ENCODE measurements at regions not wholly inside any gene's neighbourhood (a gene's known extent, or its start where the extent isn't known, plus 50 kb on each side); places are given as distances from the start of the nearest gene placed in this dataset.

GRCh38 chr21:22609802-22610201 is 1611.6 kb downstream of the NCAM2 start:
- ChIA-PET CTCF (no interaction called here), SMC1A (ENCODE audit: uncharacterized antibody, unreplicated experiment) (no interaction called here), RAD21 (ENCODE audit: unreplicated experiment) (no interaction called here), POLR2A (no interaction called here)
- FAIRE-seq (no peak), ATAC-seq (no peak), DNase-seq (ENCODE audit: low read depth, low spot score) (no peak)
- intact Hi-C loops (cut with micrococcal nuclease; ENCODE audit: unreplicated experiment) (no loop called here), in situ Hi-C loops (cut with MboI) (no loop called here)
- no peak overlapping the region for H2AFZ ChIP-seq (ENCODE audit: control insufficient read depth, low read depth, low read length)
- no peaks in the 10 kb centered on the region for H3K4me1 ChIP-seq (ENCODE audit: control insufficient read depth, insufficient read depth, low read length)
- H3K9ac ChIP-seq (ENCODE audit: control insufficient read depth, insufficient read depth, low read length) = no peak overlapping the region
- TF ChIP-seq, protein P1, sequence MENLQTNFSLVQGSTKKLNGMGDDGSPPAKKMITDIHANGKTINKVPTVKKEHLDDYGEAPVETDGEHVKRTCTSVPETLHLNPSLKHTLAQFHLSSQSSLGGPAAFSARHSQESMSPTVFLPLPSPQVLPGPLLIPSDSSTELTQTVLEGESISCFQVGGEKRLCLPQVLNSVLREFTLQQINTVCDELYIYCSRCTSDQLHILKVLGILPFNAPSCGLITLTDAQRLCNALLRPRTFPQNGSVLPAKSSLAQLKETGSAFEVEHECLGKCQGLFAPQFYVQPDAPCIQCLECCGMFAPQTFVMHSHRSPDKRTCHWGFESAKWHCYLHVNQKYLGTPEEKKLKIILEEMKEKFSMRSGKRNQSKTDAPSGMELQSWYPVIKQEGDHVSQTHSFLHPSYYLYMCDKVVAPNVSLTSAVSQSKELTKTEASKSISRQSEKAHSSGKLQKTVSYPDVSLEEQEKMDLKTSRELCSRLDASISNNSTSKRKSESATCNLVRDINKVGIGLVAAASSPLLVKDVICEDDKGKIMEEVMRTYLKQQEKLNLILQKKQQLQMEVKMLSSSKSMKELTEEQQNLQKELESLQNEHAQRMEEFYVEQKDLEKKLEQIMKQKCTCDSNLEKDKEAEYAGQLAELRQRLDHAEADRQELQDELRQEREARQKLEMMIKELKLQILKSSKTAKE (IDR thresholded peaks at IDR 0.05; ENCODE audit: low read depth, poor library complexity, severe bottlenecking) = no peak
- no peak for TF ChIP-seq NFYA (IDR thresholded peaks at IDR 0.05; ENCODE audit: borderline replicate concordance, low read depth, low read length)
- WGBS (ENCODE audit: insufficient coverage, insufficient replicate concordance, low lambda C conversion rate, missing lambda C conversion rate) = 48% methylated on average over 3 of the region's 3 CpGs
- H3K4me2 ChIP-seq (ENCODE audit: control insufficient read depth, insufficient read depth) = no peak overlapping the region
- no peaks in the 10 kb centered on the region for H3K79me2 ChIP-seq (ENCODE audit: control insufficient read depth, insufficient read depth, low read length)
- no peaks in the 10 kb centered on the region for H3K36me3 ChIP-seq (ENCODE audit: control insufficient read depth in 2 of 2, insufficient read depth in 2 of 2, low read length in 1 of 2)
- no peak overlapping the region for H3K27ac ChIP-seq (ENCODE audit: control insufficient read depth, insufficient read depth)
- no TSS peak for BruUV-seq (replicated peaks)
- no peaks in the 10 kb centered on the region for H3K27me3 ChIP-seq (replicated peaks in 1 of 2; ENCODE audit: control insufficient read depth in 2 of 2, insufficient read depth in 2 of 2, low read length in 1 of 2)
- no peaks in the 10 kb centered on the region for H3K9me3 ChIP-seq (replicated peaks; ENCODE audit: control insufficient read depth, insufficient read depth, low read length)
- H3K4me3 ChIP-seq = no peak overlapping the region
- H4K20me1 ChIP-seq (ENCODE audit: control insufficient read depth, insufficient read depth) = no peaks in the 10 kb centered on the region

- Histone ChIP-seq H3K79me2 (ENCODE audit: control insufficient read depth, insufficient read depth, low read length) (no peaks in the 10 kb centered on the region), H3K9me3 (replicated peaks; ENCODE audit: control insufficient read depth, insufficient read depth, low read length) (no peaks in the 10 kb centered on the region), H3K4me2 (ENCODE audit: control insufficient read depth, insufficient read depth) (no peak overlapping the region), H3K4me1 (ENCODE audit: control insufficient read depth, insufficient read depth, low read length) (no peaks in the 10 kb centered on the region), H3K27me3 (replicated peaks in 1 of 2; ENCODE audit: control insufficient read depth in 2 of 2, insufficient read depth in 2 of 2, low read length in 1 of 2) (no peaks in the 10 kb centered on the region), H3K4me3 (no peak overlapping the region), H2AFZ (ENCODE audit: control insufficient read depth, low read depth, low read length) (no peak overlapping the region), H3K27ac (ENCODE audit: control insufficient read depth, insufficient read depth) (no peak overlapping the region), H4K20me1 (ENCODE audit: control insufficient read depth, insufficient read depth) (no peaks in the 10 kb centered on the region), H3K9ac (ENCODE audit: control insufficient read depth, insufficient read depth, low read length) (no peak overlapping the region), H3K36me3 (ENCODE audit: control insufficient read depth in 2 of 2, insufficient read depth in 2 of 2, low read length in 1 of 2) (no peaks in the 10 kb centered on the region)
- intact Hi-C loops (cut with micrococcal nuclease; ENCODE audit: unreplicated experiment) (no loop called here), in situ Hi-C loops (cut with MboI) (no loop called here)
- BruUV-seq (replicated peaks) = no TSS peak
- CTCF ChIA-PET = no interaction called here
- no peak for ATAC-seq
- 100% methylated on average over 1 of the region's 1 CpG for WGBS (ENCODE audit: insufficient coverage, insufficient replicate concordance, low lambda C conversion rate, missing lambda C conversion rate)
- RAD21 ChIA-PET (ENCODE audit: unreplicated experiment) = no interaction called here
- no peak for DNase-seq (ENCODE audit: low read depth, low spot score)
- POLR2A ChIA-PET = no interaction called here
- SMC1A ChIA-PET (ENCODE audit: uncharacterized antibody, unreplicated experiment) = no interaction called here
- FAIRE-seq = no peak
- TF ChIP-seq, protein P2, sequence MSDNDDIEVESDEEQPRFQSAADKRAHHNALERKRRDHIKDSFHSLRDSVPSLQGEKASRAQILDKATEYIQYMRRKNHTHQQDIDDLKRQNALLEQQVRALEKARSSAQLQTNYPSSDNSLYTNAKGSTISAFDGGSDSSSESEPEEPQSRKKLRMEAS (IDR thresholded peaks at IDR 0.05; ENCODE audit: low read depth, low read length) = no peak
- TF ChIP-seq NBN (IDR thresholded peaks at IDR 0.05) (no peak), ETV6 (conservative IDR thresholded peaks at IDR 0.05 in 1 of 2, IDR thresholded peaks at IDR 0.05 in 1 of 2; ENCODE audit: borderline replicate concordance in 1 of 2, low read depth in 1 of 2) (no peak), ATF2 (IDR thresholded peaks at IDR 0.05; ENCODE audit: low read length) (no peak), CEBPZ (IDR thresholded peaks at IDR 0.05; ENCODE audit: low read depth, low read length) (no peak), TCF3 (IDR thresholded peaks at IDR 0.05; ENCODE audit: borderline replicate concordance, insufficient read depth, low read depth, low read length) (no peak)
- TF ChIP-seq, protein P3, sequence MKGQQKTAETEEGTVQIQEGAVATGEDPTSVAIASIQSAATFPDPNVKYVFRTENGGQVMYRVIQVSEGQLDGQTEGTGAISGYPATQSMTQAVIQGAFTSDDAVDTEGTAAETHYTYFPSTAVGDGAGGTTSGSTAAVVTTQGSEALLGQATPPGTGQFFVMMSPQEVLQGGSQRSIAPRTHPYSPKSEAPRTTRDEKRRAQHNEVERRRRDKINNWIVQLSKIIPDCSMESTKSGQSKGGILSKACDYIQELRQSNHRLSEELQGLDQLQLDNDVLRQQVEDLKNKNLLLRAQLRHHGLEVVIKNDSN (IDR thresholded peaks at IDR 0.05; ENCODE audit: borderline replicate concordance, extremely low read length, insufficient read depth, low read depth, low read length) = no peak
Measured at GRCh38 chr21:22627911-22628310, 1629.7 kb downstream of the NCAM2 start.
